ENCODE measurements at regions not wholly inside any gene's neighbourhood (a gene's known extent, or its start where the extent isn't known, plus 50 kb on each side); places are given as distances from the start of the nearest gene placed in this dataset.

DNA sequence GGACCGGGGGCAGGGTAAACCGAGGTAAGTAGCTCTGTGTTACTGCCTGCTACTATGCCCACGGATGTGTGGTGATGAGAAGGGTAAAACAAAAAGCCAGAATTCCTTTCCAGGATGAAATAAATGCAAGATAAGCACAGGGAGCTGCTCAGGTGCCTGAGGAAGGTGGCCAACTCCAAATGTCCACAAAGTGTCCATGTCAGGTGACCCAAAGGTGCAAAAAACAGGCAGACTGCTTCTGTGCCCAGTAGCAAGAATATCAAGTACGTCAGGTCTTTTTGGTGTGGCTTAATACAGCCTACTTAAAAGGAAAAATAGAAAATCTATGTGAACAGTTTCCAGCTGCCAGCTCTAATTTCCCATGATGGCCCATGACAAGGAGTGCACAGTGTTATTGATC is 279.3 kb downstream of the SETD4 start:
- Mint-ChIP-seq H3K36me3 (no peaks in the 10 kb centered on the region), H3K4me1 (peaks cover 5% of the 10 kb centered on the region), H3K4me3 (no peak overlapping the region), H3K9me3 (no peaks in the 10 kb centered on the region), H3K27me3 (peaks cover 6% of the 10 kb centered on the region), H3K27ac (no peak overlapping the region)

DNA sequence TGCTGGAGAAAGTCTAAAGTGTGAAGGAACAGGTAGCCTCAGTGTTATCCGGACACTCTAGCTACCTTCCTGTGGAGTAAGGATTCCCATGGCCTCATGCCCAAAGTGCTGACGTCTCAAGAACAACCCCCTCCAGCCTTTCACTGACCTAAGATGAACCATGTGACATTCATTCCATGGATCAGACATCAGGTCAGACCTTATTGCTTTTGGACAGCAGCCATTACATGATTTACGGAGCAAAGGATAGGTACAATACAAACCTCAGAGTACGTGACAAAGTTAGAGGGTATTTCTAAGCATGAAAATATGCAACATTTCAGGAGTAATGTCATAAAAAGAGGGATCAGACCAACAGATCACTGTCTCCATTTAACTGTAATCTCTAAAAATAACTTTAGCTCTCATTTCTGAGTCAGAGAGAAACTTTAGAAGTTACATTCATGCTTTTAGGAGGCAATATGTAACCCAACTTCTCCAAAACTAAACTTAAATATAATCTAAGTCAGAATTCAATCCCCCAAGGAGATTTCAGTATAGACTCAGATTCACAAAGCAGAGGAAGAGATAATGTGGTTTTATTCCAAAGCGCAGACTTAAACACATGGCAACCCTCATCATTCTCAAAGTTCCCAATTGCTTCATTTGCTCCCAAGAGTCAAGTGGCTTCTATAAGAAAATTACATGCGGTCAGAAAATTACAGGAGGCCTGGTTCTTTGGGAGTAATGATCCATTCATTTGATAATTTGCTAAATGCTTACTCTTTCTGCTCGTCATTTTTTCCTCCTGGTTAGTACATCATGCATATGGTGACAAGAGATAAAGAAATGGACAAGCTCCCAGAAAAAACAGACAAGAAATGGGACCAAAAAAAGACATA is 280.4 kb downstream of the SETD4 start:
- Mint-ChIP-seq H3K4me1 (peaks cover 5% of the 10 kb centered on the region), H3K9me3 (no peaks in the 10 kb centered on the region), H3K4me3 (no peak overlapping the region), H3K36me3 (no peaks in the 10 kb centered on the region), H3K27me3 (peaks cover 4% of the 10 kb centered on the region), H3K27ac (no peak overlapping the region)

DNA sequence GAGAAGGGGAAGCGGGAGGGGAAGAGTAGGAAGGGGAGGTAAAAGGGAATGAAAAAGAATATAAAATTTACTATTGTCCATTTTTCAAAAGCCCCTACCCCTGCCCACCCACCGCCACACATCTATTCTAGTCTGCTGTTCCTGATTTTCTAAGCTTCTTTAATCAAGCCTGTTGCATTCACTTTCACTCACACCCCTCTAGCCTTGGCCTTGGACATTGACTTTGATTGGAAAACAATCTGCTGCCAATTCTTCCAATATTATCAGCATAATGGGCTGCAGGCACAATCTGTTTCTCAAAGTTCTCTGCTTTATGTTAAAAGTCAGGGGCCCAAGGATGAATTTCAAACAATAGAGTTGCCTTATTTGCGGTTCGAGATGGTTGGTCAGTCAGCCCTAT is 281.2 kb downstream of the SETD4 start:
- Mint-ChIP-seq H3K4me1 (peaks cover 5% of the 10 kb centered on the region), H3K36me3 (no peaks in the 10 kb centered on the region), H3K9me3 (no peaks in the 10 kb centered on the region), H3K27ac (no peak overlapping the region), H3K4me3 (no peak overlapping the region), H3K27me3 (peaks cover 2% of the 10 kb centered on the region)

DNA sequence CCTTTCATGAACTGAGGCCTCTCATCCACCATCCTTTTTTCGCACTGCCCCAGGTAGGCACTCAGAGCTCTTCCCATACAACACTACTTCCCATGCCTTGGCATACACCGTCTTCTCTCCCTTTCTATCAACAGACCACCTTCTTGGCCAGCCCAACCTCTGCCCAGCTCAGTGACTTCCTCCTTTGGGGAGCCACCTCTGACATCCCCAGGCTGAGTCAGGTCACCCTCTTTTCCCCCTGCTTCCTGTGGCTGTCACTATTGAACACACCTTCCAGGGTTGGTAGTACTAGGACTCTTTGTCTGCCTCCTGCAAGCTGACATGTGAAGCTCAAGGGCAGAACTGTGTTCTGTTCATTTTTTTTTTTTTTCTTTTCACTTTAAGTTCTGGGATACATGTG is 283.2 kb downstream of the SETD4 start:
- Mint-ChIP-seq H3K4me3 (no peak overlapping the region), H3K4me1 (no peaks in the 10 kb centered on the region), H3K27ac (no peak overlapping the region), H3K27me3 (peaks cover 1% of the 10 kb centered on the region), H3K36me3 (no peaks in the 10 kb centered on the region), H3K9me3 (no peaks in the 10 kb centered on the region)

DNA sequence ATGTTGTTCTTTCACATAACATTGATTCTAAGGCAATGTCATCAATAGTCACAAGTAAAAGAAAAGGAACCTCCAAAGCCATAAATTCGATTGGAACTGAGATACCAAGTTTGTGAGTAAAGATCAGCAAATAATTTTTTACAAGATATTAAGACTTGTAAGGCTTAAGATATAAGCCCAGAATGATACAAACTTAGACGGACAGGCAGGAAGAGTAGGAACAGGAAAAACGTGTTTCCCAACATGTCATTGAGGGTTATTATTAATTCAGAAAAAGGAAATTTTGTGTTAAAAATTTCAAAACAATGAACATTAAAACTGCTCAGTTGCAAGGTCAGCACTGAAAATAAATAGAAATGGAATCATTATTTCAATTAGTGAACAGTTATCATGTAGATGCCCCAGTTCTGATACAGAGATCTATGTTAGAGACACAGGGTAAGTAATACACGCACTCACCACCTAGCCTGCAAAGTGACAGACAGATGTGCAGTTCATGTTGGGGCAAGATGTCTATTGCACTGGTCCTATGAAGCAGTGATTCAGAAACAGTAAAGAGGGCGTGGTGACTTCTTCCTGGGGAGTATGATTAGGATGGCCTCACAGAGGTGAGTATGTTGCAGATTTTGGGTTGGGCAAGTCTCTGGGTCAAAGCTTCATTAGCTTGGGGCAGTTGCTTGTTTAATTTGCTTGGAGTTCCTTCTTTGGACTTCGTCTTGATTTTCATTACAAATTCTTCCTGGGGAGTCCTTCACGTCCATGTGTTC is 284.4 kb downstream of the SETD4 start:
- H3K4me3 Mint-ChIP-seq, result no peak overlapping the region
- peaks cover 1% of the 10 kb centered on the region for H3K27me3 Mint-ChIP-seq
- H3K27ac Mint-ChIP-seq, result no peak overlapping the region

DNA sequence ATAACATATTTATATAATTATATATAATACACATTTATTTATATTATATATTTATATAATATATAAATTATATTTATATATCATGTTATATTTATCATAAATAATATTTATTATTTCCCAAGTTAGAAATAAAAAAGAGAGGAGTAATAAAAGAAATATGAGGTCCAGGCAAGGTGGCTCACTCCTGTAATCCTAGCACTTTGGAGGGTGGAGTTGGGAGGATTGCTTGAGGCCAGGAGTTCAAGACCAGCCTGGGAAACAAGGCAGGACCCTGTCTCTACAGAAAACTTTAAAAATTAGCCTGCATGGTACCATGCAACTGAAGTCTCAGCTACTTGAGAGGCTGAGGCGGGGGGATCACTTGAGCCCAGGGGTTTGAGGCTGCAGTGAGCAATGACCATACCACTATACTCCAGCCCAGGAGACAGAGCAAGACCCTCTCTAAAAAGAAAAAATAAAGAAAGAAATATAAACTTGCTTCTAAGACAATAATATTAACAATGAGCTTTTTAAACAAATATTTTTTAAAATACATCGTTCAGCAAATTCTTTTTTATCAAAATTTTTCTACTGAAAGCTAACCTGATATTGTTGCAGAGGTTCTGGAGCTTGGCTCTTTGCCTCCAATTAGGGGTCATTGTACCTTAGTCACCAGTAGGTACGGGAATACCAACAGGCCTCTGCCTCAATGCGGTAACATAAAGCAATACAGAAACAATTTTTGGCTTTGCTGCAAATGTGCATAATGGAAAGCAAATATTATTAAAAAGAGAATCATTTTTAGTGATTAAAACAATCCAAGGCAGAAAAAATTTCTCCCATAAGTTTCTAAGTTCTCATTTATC is 290.0 kb downstream of the SETD4 start:
- H3K27me3 Mint-ChIP-seq, result no peaks in the 10 kb centered on the region
- no peak overlapping the region for H3K27ac Mint-ChIP-seq
- H3K36me3 Mint-ChIP-seq, result no peaks in the 10 kb centered on the region
- H3K9me3 Mint-ChIP-seq, result no peaks in the 10 kb centered on the region
- no peak overlapping the region for H3K4me3 Mint-ChIP-seq
- no peaks in the 10 kb centered on the region for H3K4me1 Mint-ChIP-seq

More for the DNA sequence above, 284.4 kb downstream of the SETD4 start:
- H3K9me3 Mint-ChIP-seq, result no peaks in the 10 kb centered on the region
- no peaks in the 10 kb centered on the region for H3K4me1 Mint-ChIP-seq
- no peaks in the 10 kb centered on the region for H3K36me3 Mint-ChIP-seq

DNA sequence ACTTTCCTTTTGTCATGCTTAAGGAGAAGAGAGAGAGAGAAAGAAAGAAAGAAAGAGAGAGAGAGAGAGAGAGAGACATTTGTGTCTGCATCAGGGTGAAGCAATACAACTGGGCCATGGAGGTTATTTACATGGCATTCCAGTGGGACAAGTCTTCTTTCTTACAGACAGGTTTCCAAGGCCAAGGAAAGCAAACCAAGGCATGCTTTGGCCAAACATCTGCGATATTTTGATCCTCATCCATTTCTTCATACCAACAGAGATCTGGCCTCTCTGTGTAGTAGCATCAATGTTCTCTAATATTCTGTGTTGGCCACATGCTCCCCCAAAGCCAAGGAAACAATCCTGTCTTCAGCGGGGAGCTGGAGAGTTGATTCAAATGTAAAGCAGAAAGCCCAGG is 292.1 kb downstream of the SETD4 start:
- no peaks in the 10 kb centered on the region for H3K27me3 Mint-ChIP-seq
- no peak overlapping the region for H3K27ac Mint-ChIP-seq
- no peak overlapping the region for H3K4me3 Mint-ChIP-seq
- no peaks in the 10 kb centered on the region for H3K4me1 Mint-ChIP-seq
- H3K9me3 Mint-ChIP-seq, result no peaks in the 10 kb centered on the region
- H3K36me3 Mint-ChIP-seq, result no peaks in the 10 kb centered on the region

DNA sequence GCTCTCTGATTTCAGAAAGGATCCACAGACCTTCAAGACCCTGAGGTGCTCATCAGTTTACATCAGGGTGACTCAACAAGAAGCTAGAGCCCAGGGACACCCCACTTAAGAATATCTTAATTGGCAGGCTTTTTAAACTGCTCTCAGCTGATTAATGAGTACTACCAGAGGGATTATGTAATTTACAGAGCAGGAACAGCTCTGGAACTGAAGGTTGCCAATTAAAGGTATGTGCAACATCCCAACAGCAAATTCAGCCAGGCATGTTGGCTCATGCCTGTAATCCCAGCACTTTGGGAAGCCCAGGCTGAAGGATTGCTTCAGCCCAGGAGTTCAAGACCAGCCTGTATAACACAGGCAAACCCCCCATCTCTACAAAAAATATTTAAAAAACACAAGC is 295.7 kb downstream of the SETD4 start:
- H3K27ac Mint-ChIP-seq, result no peak overlapping the region
- H3K36me3 Mint-ChIP-seq, result no peaks in the 10 kb centered on the region
- H3K27me3 Mint-ChIP-seq, result peaks cover 2% of the 10 kb centered on the region
- no peaks in the 10 kb centered on the region for H3K4me1 Mint-ChIP-seq
- H3K9me3 Mint-ChIP-seq, result no peaks in the 10 kb centered on the region
- H3K4me3 Mint-ChIP-seq, result no peak overlapping the region

DNA sequence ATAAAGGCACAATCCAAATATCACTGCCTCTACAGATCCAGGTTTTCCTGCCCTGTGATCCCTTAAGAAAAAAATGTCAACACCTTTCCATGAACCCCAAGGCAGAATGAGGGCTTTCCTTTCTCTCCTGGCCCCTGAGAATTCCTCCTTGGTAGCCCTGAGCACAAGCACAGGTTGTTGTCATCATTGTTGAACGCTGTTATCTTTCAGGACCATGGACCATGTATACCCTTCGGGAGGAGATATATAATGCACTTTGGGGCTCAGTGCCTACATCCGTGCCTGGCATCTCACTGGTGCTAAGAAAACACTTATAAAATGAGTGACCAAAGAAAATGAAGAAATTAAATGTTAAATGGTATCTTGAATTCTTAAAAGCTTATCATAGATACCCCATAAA is 296.2 kb downstream of the SETD4 start:
- no peak overlapping the region for H3K27ac Mint-ChIP-seq
- peaks cover 2% of the 10 kb centered on the region for H3K27me3 Mint-ChIP-seq
- H3K36me3 Mint-ChIP-seq, result no peaks in the 10 kb centered on the region
- no peaks in the 10 kb centered on the region for H3K4me1 Mint-ChIP-seq
- no peaks in the 10 kb centered on the region for H3K9me3 Mint-ChIP-seq
- no peak overlapping the region for H3K4me3 Mint-ChIP-seq

DNA sequence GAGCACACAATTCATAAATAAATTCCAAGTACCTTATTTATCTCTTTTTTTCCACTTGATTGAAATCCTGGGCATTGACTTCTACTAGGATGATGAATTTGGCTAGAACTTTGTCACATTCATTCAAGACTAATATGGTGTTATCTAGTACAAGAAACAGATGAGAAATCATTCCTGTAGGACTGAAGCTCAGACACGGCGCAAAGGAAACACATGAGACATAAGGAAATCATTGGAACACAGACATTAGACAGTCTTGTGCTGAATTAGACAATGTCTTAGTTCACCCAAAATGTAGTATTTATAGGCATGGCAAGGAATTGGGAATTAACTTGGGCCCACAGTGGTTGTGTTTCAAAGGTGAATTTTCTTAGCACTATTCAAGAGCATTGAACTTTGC is 305.7 kb downstream of the SETD4 start:
- no peaks in the 10 kb centered on the region for H3K9me3 Mint-ChIP-seq
- peaks cover 2% of the 10 kb centered on the region for H3K36me3 Mint-ChIP-seq
- peaks cover 8% of the 10 kb centered on the region for H3K27me3 Mint-ChIP-seq
- no peak overlapping the region for H3K4me3 Mint-ChIP-seq
- H3K27ac Mint-ChIP-seq, result no peak overlapping the region
- no peaks in the 10 kb centered on the region for H3K4me1 Mint-ChIP-seq

DNA sequence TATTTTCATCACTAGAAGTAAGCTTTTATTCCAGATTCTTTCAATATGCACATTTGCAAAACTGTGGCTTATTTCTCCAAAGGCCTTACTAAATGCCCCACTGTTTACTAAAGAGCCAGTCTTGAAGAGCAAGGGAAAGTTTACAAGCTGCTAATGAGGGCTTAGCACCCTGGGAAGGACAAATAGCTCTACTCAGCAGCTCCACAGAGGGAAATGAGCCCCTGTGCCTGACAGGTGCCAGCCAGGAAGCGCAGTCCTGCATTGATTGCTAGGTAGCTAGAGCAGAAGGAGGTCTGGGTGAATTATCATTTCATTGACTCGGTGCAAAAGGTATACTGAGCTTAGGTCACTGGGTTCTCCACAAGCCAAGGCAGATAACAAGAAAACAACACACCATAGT is 307.0 kb downstream of the SETD4 start:
- no peaks in the 10 kb centered on the region for H3K4me1 Mint-ChIP-seq

DNA sequence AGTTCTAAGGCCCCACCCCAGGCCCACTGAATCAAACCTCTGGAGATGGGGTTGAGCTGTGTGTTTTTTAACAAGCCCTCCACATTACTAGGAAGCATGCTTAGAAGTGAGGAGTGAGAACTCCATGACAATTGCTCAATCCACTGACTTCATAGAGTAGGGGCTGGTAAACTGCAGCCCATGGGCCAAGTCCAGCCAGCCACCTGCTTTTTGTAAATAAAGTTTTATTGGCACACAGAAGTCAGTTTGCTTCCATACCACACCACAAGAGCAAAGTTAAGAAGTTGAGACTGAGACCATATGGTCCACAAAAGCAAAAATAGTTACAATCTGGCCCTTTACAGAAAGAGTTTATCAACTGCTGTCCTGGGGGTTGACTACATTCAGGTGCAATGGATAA is 309.2 kb downstream of the SETD4 start:
- Mint-ChIP-seq H3K27me3 (peaks cover 8% of the 10 kb centered on the region), H3K9me3 (no peaks in the 10 kb centered on the region), H3K36me3 (peaks cover 2% of the 10 kb centered on the region), H3K4me3 (no peak overlapping the region), H3K4me1 (no peaks in the 10 kb centered on the region), H3K27ac (no peak overlapping the region)

More for the DNA sequence above, 307.0 kb downstream of the SETD4 start:
- peaks cover 2% of the 10 kb centered on the region for H3K36me3 Mint-ChIP-seq
- no peaks in the 10 kb centered on the region for H3K9me3 Mint-ChIP-seq
- no peak overlapping the region for H3K27ac Mint-ChIP-seq
- H3K4me3 Mint-ChIP-seq, result no peak overlapping the region
- peaks cover 8% of the 10 kb centered on the region for H3K27me3 Mint-ChIP-seq

DNA sequence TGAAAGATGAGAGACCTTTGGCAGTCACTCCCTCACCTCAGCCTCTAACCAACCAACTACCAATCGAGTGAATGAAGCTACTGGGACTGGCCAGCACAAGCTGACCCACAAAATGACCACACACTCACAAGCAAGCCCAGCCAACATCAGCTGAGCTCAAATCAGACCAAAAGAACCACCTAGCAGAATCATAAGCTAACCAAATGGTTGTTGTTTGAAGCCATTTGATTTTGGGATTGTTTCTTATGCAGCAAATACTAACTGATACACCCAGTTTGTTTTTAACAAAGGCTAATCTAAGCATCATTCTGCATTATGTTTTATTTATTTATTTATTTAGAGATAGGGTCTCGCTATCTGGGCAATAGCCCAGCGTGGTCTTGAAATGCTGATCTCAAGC is 310.4 kb downstream of the SETD4 start:
- no peaks in the 10 kb centered on the region for H3K9me3 Mint-ChIP-seq
- H3K4me1 Mint-ChIP-seq, result no peaks in the 10 kb centered on the region
- no peak overlapping the region for H3K27ac Mint-ChIP-seq
- H3K4me3 Mint-ChIP-seq, result no peak overlapping the region
- peaks cover 2% of the 10 kb centered on the region for H3K36me3 Mint-ChIP-seq
- peaks cover 8% of the 10 kb centered on the region for H3K27me3 Mint-ChIP-seq

DNA sequence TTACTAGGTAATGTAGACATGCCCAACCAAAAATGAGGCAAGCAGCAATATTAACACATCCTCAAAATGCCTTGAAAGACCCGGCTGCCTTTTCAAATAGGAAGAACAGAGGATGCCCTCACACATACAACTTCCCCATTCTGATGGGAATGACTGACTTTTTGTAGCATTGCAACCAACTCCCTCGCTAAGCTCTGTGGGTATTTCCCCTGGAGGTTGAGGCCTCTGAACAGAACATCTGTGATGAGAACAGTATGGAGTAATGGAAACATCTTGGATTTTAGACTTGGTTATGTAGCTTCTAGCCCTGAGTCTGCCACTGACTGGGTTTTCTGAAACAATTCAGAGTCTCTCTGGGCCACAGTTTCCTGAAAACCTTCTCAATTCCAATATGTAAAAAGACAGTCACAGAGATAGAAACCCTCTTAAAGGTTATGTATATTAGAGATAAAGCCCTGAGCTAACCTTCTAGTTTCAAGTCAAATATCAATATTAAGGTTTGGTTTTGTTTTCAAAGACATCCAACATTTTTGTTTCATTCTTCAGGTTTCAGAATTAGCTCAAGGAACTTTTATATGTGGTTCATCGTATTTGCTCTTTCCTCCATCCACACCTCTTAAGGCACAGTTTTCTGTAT is 311.5 kb downstream of the SETD4 start:
- Mint-ChIP-seq H3K27ac (no peak overlapping the region), H3K36me3 (peaks cover 2% of the 10 kb centered on the region), H3K27me3 (peaks cover 9% of the 10 kb centered on the region), H3K4me1 (no peaks in the 10 kb centered on the region), H3K9me3 (no peaks in the 10 kb centered on the region), H3K4me3 (no peak overlapping the region)

DNA sequence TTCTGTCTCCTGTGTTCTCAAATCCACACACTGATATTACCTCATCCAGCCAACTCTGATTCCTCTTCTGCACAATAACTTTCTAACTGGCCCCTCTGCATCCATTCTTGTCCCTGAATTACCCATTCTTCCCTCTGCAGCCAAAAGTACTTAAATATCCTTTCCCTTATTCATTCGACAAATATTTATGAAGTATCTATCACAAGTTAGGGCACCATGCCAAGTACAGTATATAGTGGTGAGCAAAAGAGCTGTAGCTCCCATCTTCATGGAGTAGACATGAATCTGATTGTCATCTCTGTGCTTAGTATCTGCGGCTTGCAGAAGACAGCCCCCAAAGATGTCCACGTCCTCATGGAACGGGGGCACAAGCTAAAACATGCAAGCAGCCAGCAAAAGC is 316.8 kb downstream of the SETD4 start:
- Mint-ChIP-seq H3K27ac (no peak overlapping the region), H3K36me3 (no peaks in the 10 kb centered on the region), H3K9me3 (no peaks in the 10 kb centered on the region), H3K27me3 (peaks cover 2% of the 10 kb centered on the region), H3K4me1 (peaks cover 4% of the 10 kb centered on the region), H3K4me3 (no peak overlapping the region)

Measured in activated naive CD4-positive, alpha-beta T cell treated with anti-CD3 and anti-CD28 coated beads, Interleukin-2, amount 50 U/mL, for 24 hours (primary cell).